Panc1 (cell line): ENCODE measurements at regions not wholly inside any gene's neighbourhood (a gene's known extent, or its start where the extent isn't known, plus 50 kb on each side); places are given as distances from the start of the nearest gene placed in this dataset.

ENCODE experiments used
- CTCF ChIP-seq: fragments of 450-650 bp; IDR thresholded peaks from 2 replicates; pipeline ENCODE4 v1.5.1; 2017; ENCODE audit warnings: mild to moderate bottlenecking
- REST ChIP-seq, 2 experiments: IDR thresholded peaks; 2 replicates each; pipeline ENCODE4 v1.6.1; 2011 to 2012; ENCODE audit warnings: low read depth in 2 of 2, control low read depth in 1 of 2, low read length in 1 of 2, mild to moderate bottlenecking in 1 of 2, moderate library complexity in 1 of 2; ENCODE audit not compliant: insufficient read depth in 1 of 2

- no peak for TF ChIP-seq CTCF
- TF ChIP-seq REST (IDR thresholded peaks at IDR 0.05; ENCODE audit: insufficient read depth in 1 of 2, low read depth in 2 of 2, low read length in 1 of 2) = no peak
These were observed 231.0 kb upstream of the GATB start for GRCh38 chr4:151991884-151992167.
